ENCODE measurements at regions not wholly inside any gene's neighbourhood (a gene's known extent, or its start where the extent isn't known, plus 50 kb on each side); places are given as distances from the start of the nearest gene placed in this dataset.

GRCh38 chr9:96087669-96088299, 212.3 kb downstream of the ERCC6L2 start:
- no peak for DNase-seq (ENCODE audit: low spot score)

GRCh38 chr9:96086936-96087571, 211.6 kb downstream of the ERCC6L2 start:
- no peak for DNase-seq (ENCODE audit: low spot score)

GRCh38 chr9:96085491-96086143, 210.1 kb downstream of the ERCC6L2 start:
- DNase-seq (ENCODE audit: low spot score), result no peak

GRCh38 chr9:96084331-96084734, 208.8 kb downstream of the ERCC6L2 start:
- DNase-seq (ENCODE audit: low spot score), result no peak

GRCh38 chr9:96082516-96083232, 207.2 kb downstream of the ERCC6L2 start:
- no peak for DNase-seq (ENCODE audit: low spot score)

GRCh38 chr9:96080364-96080763, 204.9 kb downstream of the ERCC6L2 start:
- DNase-seq (ENCODE audit: low spot score), result no peak

- no peak for DNase-seq (ENCODE audit: low spot score)
Observed at GRCh38 chr9:96079779-96080178, 204.3 kb downstream of the ERCC6L2 start.

- no peak for DNase-seq (ENCODE audit: low spot score)
Observed at GRCh38 chr9:96078897-96079490, 203.5 kb downstream of the ERCC6L2 start.

- no peak for DNase-seq (ENCODE audit: low spot score)
Observed at GRCh38 chr9:96075757-96076156, 200.3 kb downstream of the ERCC6L2 start.

- DNase-seq (ENCODE audit: low spot score), result no peak
Observed at GRCh38 chr9:96075111-96075510, 199.6 kb downstream of the ERCC6L2 start.

GRCh38 chr9:96073531-96074480, 198.3 kb downstream of the ERCC6L2 start:
- DNase-seq (ENCODE audit: low spot score), result no peak

GRCh38 chr9:96072930-96073329, 197.4 kb downstream of the ERCC6L2 start:
- DNase-seq (ENCODE audit: low spot score), result no peak

- DNase-seq (ENCODE audit: low spot score), result no peak
Observed at GRCh38 chr9:96071815-96072124, 196.3 kb downstream of the ERCC6L2 start.

GRCh38 chr9:96071076-96071814, 195.8 kb downstream of the ERCC6L2 start:
- DNase-seq (ENCODE audit: low spot score), result peak; percentile 62

- DNase-seq (ENCODE audit: low spot score), result no peak
Observed at GRCh38 chr9:96069629-96070220, 194.2 kb downstream of the ERCC6L2 start.

- DNase-seq (ENCODE audit: low spot score), result no peak
Observed at GRCh38 chr9:96068511-96068910, 193.0 kb downstream of the ERCC6L2 start.

GRCh38 chr9:96067600-96067999, 192.1 kb downstream of the ERCC6L2 start:
- DNase-seq (ENCODE audit: low spot score), result no peak

- DNase-seq (ENCODE audit: low spot score), result peak; percentile 40
Observed at GRCh38 chr9:96067004-96067403, 191.5 kb downstream of the ERCC6L2 start.

GRCh38 chr9:96065482-96066251, 190.2 kb downstream of the ERCC6L2 start:
- no peak for DNase-seq (ENCODE audit: low spot score)
